ENCODE measurements at regions not wholly inside any gene's neighbourhood (a gene's known extent, or its start where the extent isn't known, plus 50 kb on each side); places are given as distances from the start of the nearest gene placed in this dataset.

DNA sequence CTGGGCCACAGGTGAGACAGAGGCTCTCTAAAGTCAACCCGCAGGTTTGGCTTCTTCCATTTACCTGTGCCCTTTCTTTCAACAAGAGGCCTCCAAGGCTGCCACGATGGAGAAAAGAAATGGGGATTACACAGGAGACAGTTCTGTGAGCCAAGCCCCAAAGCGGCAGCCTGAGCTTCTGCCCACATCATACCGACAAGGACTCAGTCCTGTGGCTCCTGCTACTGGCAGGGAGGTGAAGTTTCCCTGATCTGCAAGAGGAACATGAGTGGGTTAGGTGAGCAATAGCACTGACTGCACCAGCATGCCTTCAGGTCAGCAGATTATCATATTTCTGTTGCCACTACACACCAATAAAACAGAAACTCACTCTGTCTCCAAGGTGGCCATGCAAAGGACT is 800.0 kb downstream of the KCNJ18 start:
- no peak overlapping the region for H2AFZ ChIP-seq (ENCODE audit: low read depth, low read length)
- H3K4me1 ChIP-seq (ENCODE audit: insufficient read depth, low read length): no peaks in the 10 kb centered on the region
- no peaks in the 10 kb centered on the region for H3K9me3 ChIP-seq (ENCODE audit: low read length)
- no peaks in the 10 kb centered on the region for H3K36me3 ChIP-seq (ENCODE audit: insufficient read depth, low read length)
- no peaks in the 10 kb centered on the region for H3K27me3 ChIP-seq (ENCODE audit: insufficient read depth, low read length)
- no peak overlapping the region for H3K4me3 ChIP-seq (ENCODE audit: low read length)

DNA sequence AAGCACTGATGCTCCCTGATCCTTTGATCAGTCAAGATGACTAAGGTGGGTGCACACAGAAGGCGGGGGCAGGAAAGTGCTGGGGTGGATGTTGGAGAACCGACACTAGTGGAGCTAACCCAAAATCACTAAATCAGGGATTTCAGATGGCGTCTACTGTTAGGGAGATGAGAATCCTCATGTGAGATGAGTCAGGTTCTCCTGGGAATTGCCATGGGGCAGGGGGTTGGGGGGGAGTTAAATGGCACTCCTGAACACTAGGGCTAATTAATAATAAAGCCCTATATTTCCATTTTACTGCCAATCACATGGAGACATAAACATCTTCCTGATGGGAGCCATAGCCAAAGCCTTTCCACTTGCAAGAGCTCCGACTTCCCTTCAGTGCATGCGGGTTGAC is 804.1 kb downstream of the KCNJ18 start:
- Histone ChIP-seq H3K9me3 (ENCODE audit: low read length) (no peaks in the 10 kb centered on the region), H3K4me3 (ENCODE audit: low read length) (no peak overlapping the region)

DNA sequence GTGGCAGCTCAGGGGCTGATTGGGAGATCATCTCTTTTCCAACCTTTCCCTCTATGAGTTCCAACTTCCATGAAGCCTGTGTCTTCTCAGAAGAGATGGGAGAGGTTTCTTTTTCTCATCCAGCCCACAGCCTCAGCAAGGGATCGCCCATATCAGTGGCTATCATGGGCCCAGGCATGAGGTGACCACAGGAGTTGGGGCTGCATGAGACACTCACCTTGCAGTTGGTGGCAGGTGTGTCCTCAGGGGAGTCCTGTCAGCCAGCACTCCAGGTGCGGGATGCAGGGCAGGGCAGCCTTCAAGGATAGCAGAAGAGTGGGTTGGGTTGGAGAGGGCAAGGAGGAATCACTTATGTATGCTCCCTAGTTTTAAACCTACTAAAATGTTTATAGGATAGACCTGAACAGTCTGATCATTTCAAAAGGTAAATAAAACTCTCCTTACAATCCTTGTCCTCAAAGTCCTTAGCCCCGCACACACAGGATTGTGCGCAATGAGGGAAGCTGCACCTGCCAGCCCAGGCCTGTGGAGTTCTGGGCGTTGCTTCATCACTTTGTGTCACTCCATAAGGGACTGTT is 811.1 kb downstream of the KCNJ18 start:
- no peak overlapping the region for H3K4me3 ChIP-seq (ENCODE audit: low read length)
- no peaks in the 10 kb centered on the region for H3K4me1 ChIP-seq (ENCODE audit: insufficient read depth, low read length)
- H3K36me3 ChIP-seq (ENCODE audit: insufficient read depth, low read length): no peaks in the 10 kb centered on the region
- no peaks in the 10 kb centered on the region for H3K27me3 ChIP-seq (ENCODE audit: insufficient read depth, low read length)
- no peak overlapping the region for H2AFZ ChIP-seq (ENCODE audit: low read depth, low read length)
- H3K9me3 ChIP-seq (ENCODE audit: low read length): no peaks in the 10 kb centered on the region

More for the DNA sequence above, 804.1 kb downstream of the KCNJ18 start:
- no peaks in the 10 kb centered on the region for H3K4me1 ChIP-seq (ENCODE audit: insufficient read depth, low read length)
- H3K36me3 ChIP-seq (ENCODE audit: insufficient read depth, low read length): no peaks in the 10 kb centered on the region
- no peak overlapping the region for H2AFZ ChIP-seq (ENCODE audit: low read depth, low read length)
- H3K27me3 ChIP-seq (ENCODE audit: insufficient read depth, low read length): no peaks in the 10 kb centered on the region

DNA sequence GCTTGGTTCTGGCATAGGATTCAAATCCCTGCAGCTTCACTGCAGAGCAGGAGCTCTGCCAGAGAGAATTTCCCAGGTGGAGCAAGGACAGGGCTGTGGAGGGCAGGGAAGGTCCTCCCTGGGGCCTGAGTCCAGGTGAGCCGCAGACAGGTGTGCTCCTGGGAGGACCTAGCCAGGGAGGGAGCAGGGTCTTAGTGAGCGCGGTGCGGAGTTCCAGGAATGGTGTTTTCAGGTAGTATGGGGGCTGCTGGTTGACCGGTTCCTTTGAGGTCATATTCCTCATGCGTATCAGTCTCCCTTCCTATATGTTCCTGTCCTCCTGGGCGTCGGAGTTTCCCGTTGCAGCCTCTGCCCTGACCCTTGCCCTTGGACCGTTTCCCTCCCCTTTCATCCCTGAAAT is 813.3 kb downstream of the KCNJ18 start:
- Histone ChIP-seq H2AFZ (ENCODE audit: low read depth, low read length) (no peak overlapping the region), H3K36me3 (ENCODE audit: insufficient read depth, low read length) (no peaks in the 10 kb centered on the region), H3K9me3 (ENCODE audit: low read length) (no peaks in the 10 kb centered on the region), H3K27me3 (ENCODE audit: insufficient read depth, low read length) (no peaks in the 10 kb centered on the region), H3K4me1 (ENCODE audit: insufficient read depth, low read length) (no peaks in the 10 kb centered on the region), H3K4me3 (ENCODE audit: low read length) (no peak overlapping the region)

- Histone ChIP-seq H3K36me3 (ENCODE audit: insufficient read depth, low read length) (no peaks in the 10 kb centered on the region), H3K9me3 (ENCODE audit: low read length) (no peaks in the 10 kb centered on the region)
Measured at GRCh38 chr17:22506231-22506630, 813.9 kb downstream of the KCNJ18 start.

GRCh38 chr17:22506861-22507260 is 814.5 kb downstream of the KCNJ18 start:
- Histone ChIP-seq H2AFZ (ENCODE audit: low read depth, low read length) (no peak overlapping the region), H3K9me3 (ENCODE audit: low read length) (no peaks in the 10 kb centered on the region), H3K27me3 (ENCODE audit: insufficient read depth, low read length) (no peaks in the 10 kb centered on the region), H3K4me1 (ENCODE audit: insufficient read depth, low read length) (no peaks in the 10 kb centered on the region), H3K36me3 (ENCODE audit: insufficient read depth, low read length) (no peaks in the 10 kb centered on the region), H3K4me3 (ENCODE audit: low read length) (no peak overlapping the region)

More at GRCh38 chr17:22506231-22506630, 813.9 kb downstream of the KCNJ18 start:
- Histone ChIP-seq H2AFZ (ENCODE audit: low read depth, low read length) (no peak overlapping the region), H3K27me3 (ENCODE audit: insufficient read depth, low read length) (no peaks in the 10 kb centered on the region), H3K4me3 (ENCODE audit: low read length) (no peak overlapping the region), H3K4me1 (ENCODE audit: insufficient read depth, low read length) (no peaks in the 10 kb centered on the region)

- Histone ChIP-seq H3K4me1 (ENCODE audit: insufficient read depth, low read length) (no peaks in the 10 kb centered on the region), H2AFZ (ENCODE audit: low read depth, low read length) (no peak overlapping the region), H3K9me3 (ENCODE audit: low read length) (no peaks in the 10 kb centered on the region), H3K4me3 (ENCODE audit: low read length) (no peak overlapping the region), H3K36me3 (ENCODE audit: insufficient read depth, low read length) (no peaks in the 10 kb centered on the region), H3K27me3 (ENCODE audit: insufficient read depth, low read length) (no peaks in the 10 kb centered on the region)
Measured at GRCh38 chr17:22507823-22508222, 815.5 kb downstream of the KCNJ18 start.

- H3K36me3 ChIP-seq (ENCODE audit: insufficient read depth, low read length): no peaks in the 10 kb centered on the region
- no peaks in the 10 kb centered on the region for H3K9me3 ChIP-seq (ENCODE audit: low read length)
- no peak overlapping the region for H2AFZ ChIP-seq (ENCODE audit: low read depth, low read length)
- H3K4me3 ChIP-seq (ENCODE audit: low read length): no peak overlapping the region
- no peaks in the 10 kb centered on the region for H3K27me3 ChIP-seq (ENCODE audit: insufficient read depth, low read length)
- H3K4me1 ChIP-seq (ENCODE audit: insufficient read depth, low read length): no peaks in the 10 kb centered on the region
Measured at GRCh38 chr17:22510504-22510903, 818.2 kb downstream of the KCNJ18 start.

GRCh38 chr17:22511431-22511830 is 819.1 kb downstream of the KCNJ18 start:
- Histone ChIP-seq H3K9me3 (ENCODE audit: low read length) (no peaks in the 10 kb centered on the region), H3K4me1 (ENCODE audit: insufficient read depth, low read length) (no peaks in the 10 kb centered on the region), H3K4me3 (ENCODE audit: low read length) (no peak overlapping the region), H3K27me3 (ENCODE audit: insufficient read depth, low read length) (no peaks in the 10 kb centered on the region), H3K36me3 (ENCODE audit: insufficient read depth, low read length) (no peaks in the 10 kb centered on the region), H2AFZ (ENCODE audit: low read depth, low read length) (no peak overlapping the region)

DNA sequence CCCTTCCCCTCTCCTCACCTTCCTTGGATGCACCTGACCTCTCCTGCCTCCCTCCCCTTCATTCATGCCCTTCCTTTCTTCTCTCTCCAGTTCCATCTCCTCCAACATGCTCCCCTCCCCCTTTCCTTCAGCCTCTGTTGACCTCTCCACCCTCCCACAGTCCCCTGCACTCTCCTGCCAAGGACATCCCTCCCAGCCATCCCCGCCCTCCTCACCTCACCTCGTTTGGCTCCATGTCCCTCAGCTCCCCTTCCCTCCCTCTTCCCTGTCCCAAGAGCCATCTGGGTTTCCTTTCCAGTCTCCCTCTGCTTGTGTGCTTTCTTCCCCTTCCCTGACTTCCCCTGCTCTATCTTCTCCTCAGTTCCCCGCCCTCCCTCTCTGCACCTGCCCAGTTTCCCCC is 819.7 kb downstream of the KCNJ18 start:
- H2AFZ ChIP-seq (ENCODE audit: low read depth, low read length): no peak overlapping the region
- no peak overlapping the region for H3K4me3 ChIP-seq (ENCODE audit: low read length)
- H3K27me3 ChIP-seq (ENCODE audit: insufficient read depth, low read length): no peaks in the 10 kb centered on the region
- H3K4me1 ChIP-seq (ENCODE audit: insufficient read depth, low read length): no peaks in the 10 kb centered on the region
- H3K9me3 ChIP-seq (ENCODE audit: low read length): no peaks in the 10 kb centered on the region
- no peaks in the 10 kb centered on the region for H3K36me3 ChIP-seq (ENCODE audit: insufficient read depth, low read length)

DNA sequence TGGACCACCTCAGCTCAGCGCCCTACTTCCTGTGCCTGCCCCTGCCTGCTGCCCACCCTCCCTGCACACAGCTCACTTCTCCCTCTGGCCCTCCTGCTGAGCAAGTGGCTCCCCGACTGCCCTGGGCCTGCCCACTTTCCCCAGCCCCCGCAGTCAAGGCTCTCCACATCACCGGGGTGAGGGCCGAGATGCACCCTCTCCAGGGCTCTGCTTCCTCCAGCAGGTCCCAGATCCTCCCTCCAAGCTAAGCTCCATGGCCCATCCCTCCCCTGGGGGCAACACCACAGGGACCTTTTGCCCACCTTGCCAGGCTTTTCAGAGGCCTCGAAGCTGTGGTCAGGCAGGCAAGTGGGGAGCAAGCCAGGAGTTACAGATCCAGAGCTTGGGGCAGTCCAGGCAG is 820.2 kb downstream of the KCNJ18 start:
- H3K36me3 ChIP-seq (ENCODE audit: insufficient read depth, low read length): no peaks in the 10 kb centered on the region
- no peak overlapping the region for H2AFZ ChIP-seq (ENCODE audit: low read depth, low read length)
- H3K4me1 ChIP-seq (ENCODE audit: insufficient read depth, low read length): no peaks in the 10 kb centered on the region
- no peak overlapping the region for H3K4me3 ChIP-seq (ENCODE audit: low read length)
- no peaks in the 10 kb centered on the region for H3K27me3 ChIP-seq (ENCODE audit: insufficient read depth, low read length)
- H3K9me3 ChIP-seq (ENCODE audit: low read length): no peaks in the 10 kb centered on the region

- no peaks in the 10 kb centered on the region for H3K27me3 ChIP-seq (ENCODE audit: insufficient read depth, low read length)
- H3K4me3 ChIP-seq (ENCODE audit: low read length): no peak overlapping the region
- H3K4me1 ChIP-seq (ENCODE audit: insufficient read depth, low read length): no peaks in the 10 kb centered on the region
- no peaks in the 10 kb centered on the region for H3K36me3 ChIP-seq (ENCODE audit: insufficient read depth, low read length)
- H2AFZ ChIP-seq (ENCODE audit: low read depth, low read length): no peak overlapping the region
- no peaks in the 10 kb centered on the region for H3K9me3 ChIP-seq (ENCODE audit: low read length)
Measured at GRCh38 chr17:22512997-22513538, 820.7 kb downstream of the KCNJ18 start.

- Histone ChIP-seq H3K9me3 (ENCODE audit: low read length) (no peaks in the 10 kb centered on the region), H3K4me3 (ENCODE audit: low read length) (no peak overlapping the region), H2AFZ (ENCODE audit: low read depth, low read length) (no peak overlapping the region), H3K36me3 (ENCODE audit: insufficient read depth, low read length) (no peaks in the 10 kb centered on the region), H3K4me1 (ENCODE audit: insufficient read depth, low read length) (no peaks in the 10 kb centered on the region), H3K27me3 (ENCODE audit: insufficient read depth, low read length) (no peaks in the 10 kb centered on the region)
Measured at GRCh38 chr17:22514315-22514714, 822.0 kb downstream of the KCNJ18 start.

- no peak overlapping the region for H3K4me3 ChIP-seq (ENCODE audit: low read length)
- no peaks in the 10 kb centered on the region for H3K4me1 ChIP-seq (ENCODE audit: insufficient read depth, low read length)
- H3K27me3 ChIP-seq (ENCODE audit: insufficient read depth, low read length): no peaks in the 10 kb centered on the region
- H3K9me3 ChIP-seq (ENCODE audit: low read length): no peaks in the 10 kb centered on the region
- no peaks in the 10 kb centered on the region for H3K36me3 ChIP-seq (ENCODE audit: insufficient read depth, low read length)
- H2AFZ ChIP-seq (ENCODE audit: low read depth, low read length): no peak overlapping the region
Measured at GRCh38 chr17:22514767-22515320, 822.5 kb downstream of the KCNJ18 start.
